H1 (cell line): ENCODE measurements at regions not wholly inside any gene's neighbourhood (a gene's known extent, or its start where the extent isn't known, plus 50 kb on each side); places are given as distances from the start of the nearest gene placed in this dataset.

ENCODE experiments used
- CTCF ChIA-PET: fragments of 300-600 bp; sonication (Branson Sonifier 250); formaldehyde crosslinking; loops from one replicate; lab custom pipeline; 2021; ENCODE audit not compliant: partially characterized antibody; lab: Charles Lee
- POLR2A ChIA-PET: fragments of 300-600 bp; sonication (Branson Sonifier 250); formaldehyde crosslinking; loops from one replicate; lab custom pipeline; 2021; ENCODE audit warnings: inconsistent platforms; ENCODE audit not compliant: partially characterized antibody; lab: Charles Lee
- DNase-seq, 2 experiments: peaks; one replicate each; pipeline versions ENCODE4 v3.0.0 to v3.0.0-alpha.2; 2010 to 2022; ENCODE audit warnings: low spot score in 2 of 2, low read depth in 1 of 2, mixed read lengths in 1 of 2
- FAIRE-seq: peaks from 2 replicates; lab custom pipeline; 2011; peaks lifted over from hg19 to GRCh38; lab: Jason Lieb, UNC
- H2AFZ ChIP-seq: 2 replicates; pipeline ENCODE4 v1.8.1; 2012; ENCODE audit warnings: low read length, inconsistent platforms
- H2AK5ac ChIP-seq: 2 replicates; pipeline ENCODE4 v1.6.1; 2013; ENCODE audit warnings: low read depth, low read length
- H2BK120ac ChIP-seq: replicated peaks from 2 replicates; pipeline ENCODE3; 2013; ENCODE audit warnings: low read depth, low read length, inconsistent platforms
- H2BK12ac ChIP-seq: 2 replicates; pipeline ENCODE4 v1.6.1; 2013; ENCODE audit warnings: low read depth, low read length
- H2BK15ac ChIP-seq: 2 replicates; pipeline ENCODE4 v1.6.1; 2013; ENCODE audit warnings: low read length
- H2BK20ac ChIP-seq: 2 replicates; pipeline ENCODE4 v1.6.1; 2013; ENCODE audit warnings: low read length
- H2BK5ac ChIP-seq: 2 replicates; pipeline ENCODE4 v1.6.1; 2013; ENCODE audit warnings: low read depth, low read length
- H3K14ac ChIP-seq: 2 replicates; pipeline ENCODE4 v1.6.1; 2013; ENCODE audit warnings: inconsistent platforms; ENCODE audit not compliant: insufficient read length
- H3K18ac ChIP-seq: 2 replicates; pipeline ENCODE4 v1.6.1; 2013; ENCODE audit warnings: low read length; ENCODE audit errors: extremely low read depth
- H3K23ac ChIP-seq: 2 replicates; pipeline ENCODE4 v1.6.1; 2013; ENCODE audit warnings: inconsistent platforms; ENCODE audit not compliant: insufficient read length
- H3K23me2 ChIP-seq: 2 replicates; pipeline ENCODE4 v1.6.1; 2013; ENCODE audit warnings: low read depth, low read length
- H3K27ac ChIP-seq: 2 replicates; pipeline ENCODE4 v1.6.1; 2011; ENCODE audit warnings: low read depth, low read length, inconsistent platforms
- H3K27me3 ChIP-seq, 4 experiments: replicated peaks in 1 of 4; 1 replicate in 1 of 4; 2 replicates in 3 of 4; pipeline versions ENCODE4 v1.6.1 to v1.8.1; 2011 to 2013; ENCODE audit warnings: low read length in 3 of 4, mild to moderate bottlenecking in 3 of 4, inconsistent platforms in 2 of 4, mixed read lengths in 2 of 4, moderate library complexity in 1 of 4; ENCODE audit not compliant: control insufficient read depth in 3 of 4, insufficient read depth in 3 of 4; ENCODE audit errors: extremely low read depth in 1 of 4
- H3K36me3 ChIP-seq, 4 experiments: 2 replicates each; pipeline versions ENCODE4 v1.6.1 to v1.8.1; 2011 to 2013; ENCODE audit warnings: mild to moderate bottlenecking in 4 of 4, low read length in 3 of 4, moderate library complexity in 2 of 4, control low read depth in 1 of 4, inconsistent platforms in 1 of 4; ENCODE audit not compliant: insufficient read depth in 4 of 4, control insufficient read depth in 2 of 4
- H3K4ac ChIP-seq: replicated peaks from 2 replicates; pipeline ENCODE3; 2013; ENCODE audit warnings: low read length, low read depth, mixed read lengths, inconsistent platforms; ENCODE audit not compliant: insufficient read length
- H3K4me1 ChIP-seq, 4 experiments: replicated peaks in 1 of 4; 1 replicate in 1 of 4; 2 replicates in 3 of 4; pipeline versions ENCODE4 v1.6.1 to v1.8.1; 2011 to 2013; ENCODE audit warnings: low read length in 3 of 4, inconsistent platforms in 2 of 4, mixed read lengths in 1 of 4; ENCODE audit not compliant: insufficient read depth in 4 of 4, control insufficient read depth in 3 of 4
- H3K4me2 ChIP-seq, 2 experiments: 2 replicates each; pipeline versions ENCODE4 v1.6.1 to v1.8.1; 2011 to 2013; ENCODE audit warnings: low read depth in 2 of 2, low read length in 2 of 2, control low read depth in 1 of 2, inconsistent platforms in 1 of 2, mild to moderate bottlenecking in 1 of 2; ENCODE audit not compliant: insufficient read depth in 1 of 2
- H3K4me3 ChIP-seq, 4 experiments: fragments of 200-600, 300-600 bp in 1 of 4; sonication (generic), shearing (Covaris generic), sonication (Bioruptor Twin) in 1 of 4; 2 replicates each; pipeline versions ENCODE4 v1.5.1 to v1.8.1; 2011 to 2016; ENCODE audit warnings: low read length in 4 of 4, low read depth in 3 of 4, control low read depth in 2 of 4, inconsistent platforms in 2 of 4, mild to moderate bottlenecking in 2 of 4, mixed read lengths in 1 of 4, moderate library complexity in 1 of 4; ENCODE audit not compliant: insufficient read depth in 2 of 4; ENCODE audit errors: extremely low read depth in 1 of 4
- H3K56ac ChIP-seq: replicated peaks from 2 replicates; pipeline ENCODE3; 2013; ENCODE audit warnings: low read depth, mild to moderate bottlenecking, mixed read lengths, low read length, inconsistent platforms; ENCODE audit not compliant: insufficient read length
- H3K79me1 ChIP-seq: 2 replicates; pipeline ENCODE4 v1.6.1; 2013; ENCODE audit warnings: low read depth, low read length, control low read depth
- H3K79me2 ChIP-seq, 2 experiments: 2 replicates each; pipeline versions ENCODE4 v1.6.1 to v1.8.1; 2012 to 2013; ENCODE audit warnings: low read length in 2 of 2, mild to moderate bottlenecking in 2 of 2, inconsistent platforms in 1 of 2; ENCODE audit not compliant: insufficient read depth in 2 of 2, control insufficient read depth in 1 of 2
- H3K9ac ChIP-seq, 4 experiments: replicated peaks in 1 of 4; 1 replicate in 1 of 4; 2 replicates in 3 of 4; pipeline versions ENCODE4 v1.6.1 to v1.8.1; 2011 to 2013; ENCODE audit warnings: low read depth in 3 of 4, low read length in 3 of 4, control low read depth in 2 of 4, mild to moderate bottlenecking in 2 of 4, moderate library complexity in 2 of 4, inconsistent platforms in 1 of 4; ENCODE audit errors: extremely low read depth in 1 of 4
- H3K9me3 ChIP-seq, 2 experiments: 2 replicates each; pipeline versions ENCODE4 v1.6.1 to v1.8.1; 2012 to 2013; ENCODE audit warnings: mild to moderate bottlenecking in 2 of 2, moderate library complexity in 2 of 2, control low read depth in 1 of 2, inconsistent platforms in 1 of 2, low read depth in 1 of 2, low read length in 1 of 2, mixed read lengths in 1 of 2; ENCODE audit not compliant: insufficient read depth in 2 of 2
- H4K20me1 ChIP-seq, 2 experiments: replicated peaks in 1 of 2; 2 replicates each; pipeline versions ENCODE3 to v1.8.1; 2011 to 2013; ENCODE audit warnings: inconsistent platforms in 2 of 2, low read length in 2 of 2, mild to moderate bottlenecking in 1 of 2; ENCODE audit not compliant: insufficient read depth in 2 of 2, control insufficient read depth in 1 of 2
- H4K5ac ChIP-seq: 2 replicates; pipeline ENCODE4 v1.6.1; 2013; ENCODE audit warnings: low read length, low read depth, mixed read lengths, inconsistent platforms; ENCODE audit not compliant: insufficient read length
- H4K8ac ChIP-seq: 2 replicates; pipeline ENCODE4 v1.8.0; 2013; ENCODE audit warnings: mild to moderate bottlenecking, moderate library complexity, low read length, inconsistent platforms; ENCODE audit not compliant: insufficient read depth; ENCODE audit errors: extremely low read depth
- H4K91ac ChIP-seq: replicated peaks from 2 replicates; pipeline ENCODE3; 2013; ENCODE audit warnings: low read length, mixed read lengths, inconsistent platforms; ENCODE audit not compliant: insufficient read length
- ASH2L ChIP-seq: fragments of 200-600, 300-600 bp; sonication (generic); IDR thresholded peaks from one replicate; pipeline ENCODE4 v1.7.1; 2017; ENCODE audit warnings: low read length
- EP300 ChIP-seq, 2 experiments: IDR thresholded peaks; 1 replicate in 1 of 2; 2 replicates in 1 of 2; pipeline ENCODE4 v1.6.1; 2011 to 2012; ENCODE audit warnings: low read depth in 2 of 2, low read length in 2 of 2, mild to moderate bottlenecking in 2 of 2, borderline replicate concordance in 1 of 2, inconsistent platforms in 1 of 2, moderate library complexity in 1 of 2
- SP4 ChIP-seq: IDR thresholded peaks from 2 replicates; pipeline ENCODE4 v1.6.1; 2012; ENCODE audit warnings: low read length, inconsistent platforms
- WGBS, 2 experiments: shearing (Covaris generic) in 1 of 2; methylation state at CpG; one replicate each; pipeline versions ENCODE4 v1.1.6 to v1.1.7; 2013 to 2015; ENCODE audit warnings: low lambda C conversion rate in 2 of 2, mixed read lengths in 2 of 2, inconsistent platforms in 1 of 2, low coverage in 1 of 2, missing lambda C conversion rate in 1 of 2; ENCODE audit not compliant: insufficient replicate concordance in 2 of 2, insufficient coverage in 1 of 2, insufficient read length in 1 of 2; ENCODE audit errors: extremely low coverage in 1 of 2, missing lambda C conversion rate in 1 of 2; 5-methylcytosine and 5-hydroxymethylcytosine counted together

GRCh38 chr10:129203819-129204218 is 263.2 kb upstream of the MGMT start:
- no peak overlapping the region for H3K27ac ChIP-seq
- H3K27me3 ChIP-seq = no peaks in the 10 kb centered on the region
- POLR2A ChIA-PET = no interaction called here
- no peak for FAIRE-seq
- no peaks in the 10 kb centered on the region for H3K79me1 ChIP-seq
- H3K9ac ChIP-seq = no peak overlapping the region
- H4K91ac ChIP-seq = no peak overlapping the region
- H3K4me2 ChIP-seq = no peak overlapping the region
- H3K9me3 ChIP-seq = no peaks in the 10 kb centered on the region
- H3K4me3 ChIP-seq = no peak overlapping the region
- H3K23me2 ChIP-seq = no peaks in the 10 kb centered on the region
- no peak overlapping the region for H2BK12ac ChIP-seq
- no peak overlapping the region for H3K4ac ChIP-seq
- CTCF ChIA-PET = no interaction called here
- no peak overlapping the region for H2AK5ac ChIP-seq
- H2BK15ac ChIP-seq = no peak overlapping the region
- no peak overlapping the region for H2BK120ac ChIP-seq
- 98% methylated on average over 5 of the region's 5 CpGs; no CpG with 5 or more reads in 1 of the 2 experiments for WGBS, 2 experiments
- no peak overlapping the region for H3K18ac ChIP-seq
- H3K23ac ChIP-seq = no peak overlapping the region
- no peak overlapping the region for H2AFZ ChIP-seq
- H3K36me3 ChIP-seq = no peaks in the 10 kb centered on the region
- no peak overlapping the region for H2BK5ac ChIP-seq
- DNase-seq = no peak
- no peak overlapping the region for H3K14ac ChIP-seq
- H2BK20ac ChIP-seq = no peak overlapping the region
- H4K5ac ChIP-seq = no peak overlapping the region
- no peak overlapping the region for H3K56ac ChIP-seq
- H4K8ac ChIP-seq = no peak overlapping the region
- H3K4me1 ChIP-seq = peaks cover 0 to 3% (median 2%) of the 10 kb centered on the region in 4 experiments; a peak in 2 of 7 replicates
- H4K20me1 ChIP-seq = no peaks in the 10 kb centered on the region
- no peaks in the 10 kb centered on the region for H3K79me2 ChIP-seq
- TF ChIP-seq ASH2L = no peak
- no peak for TF ChIP-seq SP4
- TF ChIP-seq EP300 (IDR thresholded peaks at IDR 0.05; ENCODE audit: borderline replicate concordance in 1 of 2, low read depth in 2 of 2, low read length in 2 of 2) = no peak
